ENCODE measurements at regions not wholly inside any gene's neighbourhood (a gene's known extent, or its start where the extent isn't known, plus 50 kb on each side); places are given as distances from the start of the nearest gene placed in this dataset.

GRCh38 chr14:82388488-82388887, 854.8 kb upstream of the SEL1L start:
- FAIRE-seq (no peak), DNase-seq (ENCODE audit: insufficient read length, low spot score) (no peak)
- TF ChIP-seq POU2F2 (IDR thresholded peaks at IDR 0.05; ENCODE audit: low read depth, low read length) (no peak), SPI1 (IDR thresholded peaks at IDR 0.05; ENCODE audit: low read depth, low read length) (no peak), TAF1 (IDR thresholded peaks at IDR 0.05; ENCODE audit: low read depth, low read length) (no peak), POLR2AphosphoS5 (IDR thresholded peaks at IDR 0.05; ENCODE audit: low read depth, low read length) (no peak), PAX5 (IDR thresholded peaks at IDR 0.05; ENCODE audit: insufficient read depth, low read length, severe bottlenecking) (no peak)

- DNase-seq (ENCODE audit: insufficient read length, low spot score) = no peak
- no peak for FAIRE-seq
- TF ChIP-seq POLR2AphosphoS5 (IDR thresholded peaks at IDR 0.05; ENCODE audit: low read depth, low read length) (no peak), POLR2A (IDR thresholded peaks at IDR 0.05; ENCODE audit: low read depth, low read length) (no peak), POU2F2 (IDR thresholded peaks at IDR 0.05; ENCODE audit: low read depth, low read length) (no peak), SPI1 (IDR thresholded peaks at IDR 0.05; ENCODE audit: low read depth, low read length) (no peak), TAF1 (IDR thresholded peaks at IDR 0.05; ENCODE audit: low read depth, low read length) (no peak), PAX5 (IDR thresholded peaks at IDR 0.05; ENCODE audit: insufficient read depth, low read length, severe bottlenecking) (no peak)
These were observed 856.9 kb upstream of the SEL1L start for GRCh38 chr14:82390586-82390985.

- TF ChIP-seq PAX5 (IDR thresholded peaks at IDR 0.05; ENCODE audit: insufficient read depth, low read length, severe bottlenecking) = no peak
- TF ChIP-seq SPI1 (IDR thresholded peaks at IDR 0.05; ENCODE audit: low read depth, low read length) = no peak
- TF ChIP-seq TAF1 (IDR thresholded peaks at IDR 0.05; ENCODE audit: low read depth, low read length) = no peak
- TF ChIP-seq POLR2AphosphoS5 (IDR thresholded peaks at IDR 0.05; ENCODE audit: low read depth, low read length) = no peak
- no peak for TF ChIP-seq POLR2A (IDR thresholded peaks at IDR 0.05; ENCODE audit: low read depth, low read length)
- TF ChIP-seq POU2F2 (IDR thresholded peaks at IDR 0.05; ENCODE audit: low read depth, low read length) = no peak
- no peak for DNase-seq (ENCODE audit: insufficient read length, low spot score)
- no peak for FAIRE-seq
These were observed 861.3 kb upstream of the SEL1L start for GRCh38 chr14:82394916-82395315.

GRCh38 chr14:82398256-82398655, 864.6 kb upstream of the SEL1L start:
- DNase-seq (ENCODE audit: insufficient read length, low spot score) (no peak), FAIRE-seq (no peak)
- TF ChIP-seq POLR2AphosphoS5 (IDR thresholded peaks at IDR 0.05; ENCODE audit: low read depth, low read length) (no peak), SPI1 (IDR thresholded peaks at IDR 0.05; ENCODE audit: low read depth, low read length) (peak; percentile 25; the same call in 1 of the 2 replicates), POU2F2 (IDR thresholded peaks at IDR 0.05; ENCODE audit: low read depth, low read length) (no peak), POLR2A (IDR thresholded peaks at IDR 0.05; ENCODE audit: low read depth, low read length) (no peak), TAF1 (IDR thresholded peaks at IDR 0.05; ENCODE audit: low read depth, low read length) (no peak), PAX5 (IDR thresholded peaks at IDR 0.05; ENCODE audit: insufficient read depth, low read length, severe bottlenecking) (no peak)

- no peak for FAIRE-seq
- TF ChIP-seq POU2F2 (IDR thresholded peaks at IDR 0.05; ENCODE audit: low read depth, low read length) (no peak), POLR2AphosphoS5 (IDR thresholded peaks at IDR 0.05; ENCODE audit: low read depth, low read length) (no peak), SPI1 (IDR thresholded peaks at IDR 0.05; ENCODE audit: low read depth, low read length) (no peak), PAX5 (IDR thresholded peaks at IDR 0.05; ENCODE audit: insufficient read depth, low read length, severe bottlenecking) (no peak), POLR2A (IDR thresholded peaks at IDR 0.05; ENCODE audit: low read depth, low read length) (no peak), TAF1 (IDR thresholded peaks at IDR 0.05; ENCODE audit: low read depth, low read length) (no peak)
- DNase-seq (ENCODE audit: insufficient read length, low spot score) = no peak
These were observed 870.3 kb upstream of the SEL1L start for GRCh38 chr14:82403987-82404386.

GRCh38 chr14:82410064-82410463, 876.4 kb upstream of the SEL1L start:
- TF ChIP-seq TAF1 (IDR thresholded peaks at IDR 0.05; ENCODE audit: low read depth, low read length) (no peak), POLR2A (IDR thresholded peaks at IDR 0.05; ENCODE audit: low read depth, low read length) (no peak), POU2F2 (IDR thresholded peaks at IDR 0.05; ENCODE audit: low read depth, low read length) (no peak), SPI1 (IDR thresholded peaks at IDR 0.05; ENCODE audit: low read depth, low read length) (no peak), POLR2AphosphoS5 (IDR thresholded peaks at IDR 0.05; ENCODE audit: low read depth, low read length) (no peak), PAX5 (IDR thresholded peaks at IDR 0.05; ENCODE audit: insufficient read depth, low read length, severe bottlenecking) (no peak)
- FAIRE-seq (no peak), DNase-seq (ENCODE audit: insufficient read length, low spot score) (no peak)

GRCh38 chr14:82411298-82411697, 877.6 kb upstream of the SEL1L start:
- no peak for DNase-seq (ENCODE audit: insufficient read length, low spot score)
- no peak for TF ChIP-seq SPI1 (IDR thresholded peaks at IDR 0.05; ENCODE audit: low read depth, low read length)
- TF ChIP-seq POLR2AphosphoS5 (IDR thresholded peaks at IDR 0.05; ENCODE audit: low read depth, low read length) = no peak
- TF ChIP-seq POLR2A (IDR thresholded peaks at IDR 0.05; ENCODE audit: low read depth, low read length) = no peak
- no peak for TF ChIP-seq TAF1 (IDR thresholded peaks at IDR 0.05; ENCODE audit: low read depth, low read length)
- no peak for TF ChIP-seq PAX5 (IDR thresholded peaks at IDR 0.05; ENCODE audit: insufficient read depth, low read length, severe bottlenecking)
- TF ChIP-seq POU2F2 (IDR thresholded peaks at IDR 0.05; ENCODE audit: low read depth, low read length) = no peak
- FAIRE-seq = no peak

- FAIRE-seq (no peak), DNase-seq (ENCODE audit: insufficient read length, low spot score) (no peak)
- no peak for TF ChIP-seq POLR2AphosphoS5 (IDR thresholded peaks at IDR 0.05; ENCODE audit: low read depth, low read length)
- no peak for TF ChIP-seq SPI1 (IDR thresholded peaks at IDR 0.05; ENCODE audit: low read depth, low read length)
- TF ChIP-seq PAX5 (IDR thresholded peaks at IDR 0.05; ENCODE audit: insufficient read depth, low read length, severe bottlenecking) = no peak
- TF ChIP-seq POU2F2 (IDR thresholded peaks at IDR 0.05; ENCODE audit: low read depth, low read length) = no peak
- TF ChIP-seq POLR2A (IDR thresholded peaks at IDR 0.05; ENCODE audit: low read depth, low read length) = no peak
- TF ChIP-seq TAF1 (IDR thresholded peaks at IDR 0.05; ENCODE audit: low read depth, low read length) = no peak
These were observed 878.9 kb upstream of the SEL1L start for GRCh38 chr14:82412545-82412944.

- TF ChIP-seq SPI1 (IDR thresholded peaks at IDR 0.05; ENCODE audit: low read depth, low read length) (no peak), POU2F2 (IDR thresholded peaks at IDR 0.05; ENCODE audit: low read depth, low read length) (no peak), POLR2AphosphoS5 (IDR thresholded peaks at IDR 0.05; ENCODE audit: low read depth, low read length) (no peak), TAF1 (IDR thresholded peaks at IDR 0.05; ENCODE audit: low read depth, low read length) (no peak), PAX5 (IDR thresholded peaks at IDR 0.05; ENCODE audit: insufficient read depth, low read length, severe bottlenecking) (no peak), POLR2A (IDR thresholded peaks at IDR 0.05; ENCODE audit: low read depth, low read length) (no peak)
- DNase-seq (ENCODE audit: insufficient read length, low spot score) = no peak
- FAIRE-seq = no peak
These were observed 881.3 kb upstream of the SEL1L start for GRCh38 chr14:82414853-82415539.

Data from GM12891 (cell line).